HG03575 (cell line): ENCODE measurements at regions not wholly inside any gene's neighbourhood (a gene's known extent, or its start where the extent isn't known, plus 50 kb on each side); places are given as distances from the start of the nearest gene placed in this dataset.

Source experiments
- ATAC-seq: cut with Tn5 transposase; IDR thresholded peaks from one replicate; pipeline ENCODE4 v1.9.1; 2021; ENCODE audit not compliant: unreplicated experiment, insufficient number of reproducible peaks, low FRiP score; ENCODE audit errors: extremely low read depth

GRCh38 chr10:33746186-33746585 is 411.7 kb upstream of the NRP1 start:
- no peak for ATAC-seq

GRCh38 chr10:33743429-33743857 is 409.0 kb upstream of the NRP1 start:
- ATAC-seq = no peak

GRCh38 chr10:33739031-33739430 is 404.6 kb upstream of the NRP1 start:
- no peak for ATAC-seq

- ATAC-seq = no peak
These were observed 401.0 kb upstream of the NRP1 start for GRCh38 chr10:33735464-33735923.

GRCh38 chr10:33734393-33735155 is 400.1 kb upstream of the NRP1 start:
- no peak for ATAC-seq

- ATAC-seq = no peak
These were observed 398.6 kb upstream of the NRP1 start for GRCh38 chr10:33733058-33733457.

GRCh38 chr10:33732161-33732680 is 397.8 kb upstream of the NRP1 start:
- no peak for ATAC-seq

- no peak for ATAC-seq
These were observed 396.9 kb upstream of the NRP1 start for GRCh38 chr10:33731322-33731721.

GRCh38 chr10:33725430-33725829 is 391.0 kb upstream of the NRP1 start:
- no peak for ATAC-seq

- ATAC-seq = no peak
These were observed 388.7 kb upstream of the NRP1 start for GRCh38 chr10:33723181-33723580.

- no peak for ATAC-seq
These were observed 387.6 kb upstream of the NRP1 start for GRCh38 chr10:33722067-33722466.

GRCh38 chr10:33721509-33721908 is 387.0 kb upstream of the NRP1 start:
- no peak for ATAC-seq

- no peak for ATAC-seq
These were observed 385.7 kb upstream of the NRP1 start for GRCh38 chr10:33720161-33720560.

GRCh38 chr10:33719005-33719703 is 384.7 kb upstream of the NRP1 start:
- no peak for ATAC-seq

- ATAC-seq = no peak
These were observed 382.2 kb upstream of the NRP1 start for GRCh38 chr10:33716501-33717267.

- ATAC-seq = no peak
These were observed 381.0 kb upstream of the NRP1 start for GRCh38 chr10:33715303-33715975.

- ATAC-seq = no peak
These were observed 378.4 kb upstream of the NRP1 start for GRCh38 chr10:33712825-33713224.

- no peak for ATAC-seq
These were observed 375.5 kb upstream of the NRP1 start for GRCh38 chr10:33710006-33710405.
